HG03066 (cell line): ENCODE measurements at regions not wholly inside any gene's neighbourhood (a gene's known extent, or its start where the extent isn't known, plus 50 kb on each side); places are given as distances from the start of the nearest gene placed in this dataset.

ENCODE experiments used
- ATAC-seq: cut with Tn5 transposase; IDR thresholded peaks from one replicate; pipeline ENCODE4 v1.9.1; 2021; ENCODE audit warnings: low read depth; ENCODE audit not compliant: unreplicated experiment

GRCh38 chr1:170219163-170219562 is 73.4 kb downstream of the NTMT2 start:
- ATAC-seq, result no peak

DNA sequence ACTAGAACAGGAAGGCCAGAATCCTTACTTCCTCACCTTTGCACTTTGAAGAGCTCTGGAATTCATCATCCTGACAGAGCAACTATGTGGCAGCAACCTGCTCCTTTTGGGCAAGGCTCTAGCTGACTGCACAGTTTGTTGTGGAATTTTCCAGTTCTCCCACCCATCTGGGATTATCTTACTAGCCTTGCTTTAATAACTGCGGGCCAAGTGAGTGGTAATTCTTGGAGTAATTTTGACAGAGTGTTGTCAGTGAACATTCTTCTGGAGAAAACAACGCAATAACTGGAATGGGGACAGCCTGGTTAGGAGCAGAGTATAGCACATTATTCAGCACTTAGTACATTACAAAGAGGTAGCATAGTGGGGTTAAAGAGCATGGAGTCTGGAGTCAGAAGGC is 75.3 kb downstream of the NTMT2 start:
- ATAC-seq, result no peak

- no peak for ATAC-seq
Observed at GRCh38 chr1:170221495-170221894, 75.7 kb downstream of the NTMT2 start.

GRCh38 chr1:170224469-170224868 is 78.7 kb downstream of the NTMT2 start:
- no peak for ATAC-seq

- ATAC-seq, result no peak
Observed at GRCh38 chr1:170225781-170226530, 80.2 kb downstream of the NTMT2 start.

- ATAC-seq, result no peak
Observed at GRCh38 chr1:170226767-170227166, 81.0 kb downstream of the NTMT2 start.

DNA sequence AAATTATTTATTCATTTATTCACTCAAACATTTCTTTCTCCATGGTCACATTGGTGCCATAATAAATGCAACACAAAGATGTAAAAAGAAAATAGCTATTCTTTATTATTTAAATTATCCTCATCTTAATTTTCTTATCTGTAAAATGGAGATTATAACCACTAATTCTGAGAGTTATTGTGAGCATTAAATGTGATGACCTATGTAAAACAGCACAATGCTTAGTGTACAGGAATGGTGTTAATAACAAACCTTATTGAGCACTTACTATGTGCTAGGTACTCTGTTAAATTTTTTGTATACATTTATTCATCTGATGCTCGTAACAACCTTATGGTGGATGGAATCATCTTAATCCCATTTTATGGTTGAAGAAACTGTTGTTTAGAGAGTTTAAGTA is 84.6 kb downstream of the NTMT2 start:
- no peak for ATAC-seq

- ATAC-seq, result no peak
Observed at GRCh38 chr1:170231662-170232061, 85.9 kb downstream of the NTMT2 start.

- ATAC-seq, result no peak
Observed at GRCh38 chr1:170238704-170239391, 93.1 kb downstream of the NTMT2 start.

GRCh38 chr1:170239445-170239844 is 93.7 kb downstream of the NTMT2 start:
- ATAC-seq, result no peak

- ATAC-seq, result peak; percentile 99
Observed at GRCh38 chr1:170240409-170240808, 94.7 kb downstream of the NTMT2 start.

- ATAC-seq, result no peak
Observed at GRCh38 chr1:170241266-170241851, 95.6 kb downstream of the NTMT2 start.

DNA sequence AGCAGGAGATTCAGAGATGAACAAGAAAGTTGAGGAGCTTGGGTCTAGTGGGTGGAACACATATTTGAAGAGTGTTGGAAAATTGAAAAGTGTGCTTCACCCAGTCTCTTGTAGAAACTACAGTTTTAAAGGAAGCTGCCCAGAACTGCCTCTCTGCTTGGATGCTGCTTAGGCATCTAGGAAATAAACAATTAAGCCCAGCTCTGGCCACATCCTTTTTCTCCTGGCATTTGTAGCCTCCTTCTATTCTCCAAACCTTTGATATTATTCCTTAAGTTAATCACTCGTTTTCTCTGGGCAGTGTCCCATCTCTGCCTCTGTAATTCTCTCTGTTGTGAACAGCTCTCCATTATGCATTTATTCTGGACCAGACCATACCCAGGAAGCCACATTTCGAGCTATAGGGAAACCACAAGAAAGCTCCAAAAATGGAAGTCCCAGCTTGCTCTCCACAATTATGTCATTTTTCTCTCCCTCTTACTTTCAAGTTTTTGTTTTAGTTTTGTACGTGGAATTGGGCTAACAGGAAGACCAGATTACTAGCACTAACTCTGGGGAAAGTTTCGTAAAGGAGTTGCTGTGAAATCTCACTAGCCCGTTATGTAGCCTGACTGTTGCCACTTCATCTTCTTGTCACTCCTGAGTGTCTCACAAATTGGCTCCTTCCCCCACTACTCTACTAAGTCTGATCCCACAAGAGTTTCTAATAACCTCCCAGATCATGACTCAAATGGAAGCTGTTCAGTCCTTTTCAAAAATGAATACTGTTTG is 102.2 kb downstream of the NTMT2 start:
- peak; percentile 58 for ATAC-seq

DNA sequence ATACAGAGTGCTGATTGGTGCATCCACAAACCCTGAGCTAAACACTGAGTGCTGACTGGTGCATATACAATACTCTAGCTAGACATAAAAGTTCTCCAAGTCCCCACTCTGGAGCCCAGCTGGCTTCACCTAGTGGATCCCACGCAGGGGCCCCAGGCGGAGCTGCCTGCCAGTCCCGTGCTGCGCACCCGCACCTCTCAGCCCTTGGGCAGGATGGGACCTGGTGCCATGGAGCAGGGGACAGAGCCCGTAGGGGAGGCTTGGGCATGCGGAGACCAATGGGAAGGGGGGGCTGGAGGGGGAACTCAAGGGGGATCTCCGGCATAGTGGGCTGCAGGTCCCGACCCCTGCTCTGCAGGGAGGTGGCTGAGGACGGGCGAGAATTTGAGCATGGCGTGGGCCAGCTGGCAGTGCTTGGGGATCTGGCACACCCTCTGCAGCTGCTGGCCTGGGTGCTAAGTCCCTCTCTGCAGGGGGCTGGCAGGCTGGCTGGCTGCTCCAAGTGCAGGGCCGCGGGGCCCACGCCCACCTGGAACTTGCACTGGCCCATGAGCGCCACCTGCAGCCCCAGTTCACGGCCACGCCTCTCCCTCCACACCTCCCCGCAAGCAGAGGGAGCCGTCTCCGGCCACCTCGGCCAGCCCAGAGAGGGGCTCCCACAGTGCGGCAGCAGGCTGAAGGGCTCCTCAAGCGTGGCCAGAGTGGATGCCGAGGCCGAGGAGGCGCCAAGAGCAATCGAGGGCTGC is 104.9 kb downstream of the NTMT2 start:
- ATAC-seq, result no peak

GRCh38 chr1:170252851-170253579 is 107.3 kb downstream of the NTMT2 start:
- ATAC-seq, result no peak

- no peak for ATAC-seq
Observed at GRCh38 chr1:170254371-170254770, 108.6 kb downstream of the NTMT2 start.

DNA sequence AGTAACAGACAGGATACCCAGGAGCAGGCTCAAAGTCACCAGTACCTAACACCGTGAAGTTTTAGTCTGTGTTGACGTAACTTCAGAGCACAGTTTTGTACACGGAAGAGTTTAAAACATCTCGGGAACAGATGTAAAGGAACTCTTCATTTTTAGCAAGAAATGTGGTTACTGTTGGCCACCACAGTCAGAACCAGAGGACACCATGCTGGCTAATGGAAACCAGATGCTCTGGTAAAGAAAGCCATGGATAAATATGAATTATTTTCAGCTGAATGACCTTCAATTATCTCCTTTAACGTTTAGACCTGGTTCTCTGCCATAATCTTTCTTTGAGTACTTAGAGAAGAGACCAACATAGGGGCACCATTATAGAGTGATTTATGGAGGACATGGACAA is 115.9 kb downstream of the NTMT2 start:
- no peak for ATAC-seq

- no peak for ATAC-seq
Observed at GRCh38 chr1:170262276-170262939, 116.6 kb downstream of the NTMT2 start.

- ATAC-seq, result no peak
Observed at GRCh38 chr1:170265234-170265633, 119.5 kb downstream of the NTMT2 start.
